Endothelial cell of umbilical vein (primary cell): ENCODE measurements at regions not wholly inside any gene's neighbourhood (a gene's known extent, or its start where the extent isn't known, plus 50 kb on each side); places are given as distances from the start of the nearest gene placed in this dataset.
"Not testable (repeated sequence)": the region's sequence is repeated elsewhere in the genome, so short reads cannot be mapped to it uniquely, and the experiment has no call there.

ENCODE experiments used
- EZH2 ChIP-seq: IDR thresholded peaks from 2 replicates; pipeline ENCODE4 v1.6.1; 2012; ENCODE audit warnings: borderline replicate concordance, low read depth, mild to moderate bottlenecking, moderate library complexity, low read length, inconsistent platforms; ENCODE audit not compliant: severe bottlenecking
- TF ChIP-seq, protein P1 (sequence below), 2 donors: IDR thresholded peaks; 1 replicate in 1 of 2; 2 replicates in 1 of 2; pipeline ENCODE4 v1.5.1; 2011; ENCODE audit warnings: low read length in 2 of 2, mild to moderate bottlenecking in 2 of 2, moderate library complexity in 2 of 2, control low read depth in 1 of 2, inconsistent platforms in 1 of 2, low read depth in 1 of 2; ENCODE audit not compliant: insufficient read depth in 1 of 2; ENCODE audit errors: extremely low read depth in 1 of 2

DNA sequence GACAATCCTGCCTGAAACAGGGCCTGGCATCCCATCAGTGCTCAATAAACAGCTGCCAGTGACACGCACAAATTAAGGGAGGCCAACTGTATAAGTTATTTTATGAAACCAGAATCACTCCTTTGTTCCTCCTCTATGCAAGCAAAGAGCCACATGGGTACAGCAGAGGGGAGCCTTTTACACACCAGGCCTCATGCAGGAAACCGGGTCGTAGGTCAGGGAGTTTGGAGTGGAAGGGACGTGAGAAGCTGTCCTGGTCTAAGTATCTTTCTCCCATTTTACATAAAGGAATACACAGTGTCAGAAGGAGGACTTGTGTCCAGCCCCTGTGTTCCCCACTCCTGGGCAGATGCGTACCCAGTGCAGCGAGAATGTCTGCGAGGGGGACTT is 232.1 kb downstream of the POTEG start:
- not testable (repeated sequence) for TF ChIP-seq EZH2
- TF ChIP-seq, protein P1, sequence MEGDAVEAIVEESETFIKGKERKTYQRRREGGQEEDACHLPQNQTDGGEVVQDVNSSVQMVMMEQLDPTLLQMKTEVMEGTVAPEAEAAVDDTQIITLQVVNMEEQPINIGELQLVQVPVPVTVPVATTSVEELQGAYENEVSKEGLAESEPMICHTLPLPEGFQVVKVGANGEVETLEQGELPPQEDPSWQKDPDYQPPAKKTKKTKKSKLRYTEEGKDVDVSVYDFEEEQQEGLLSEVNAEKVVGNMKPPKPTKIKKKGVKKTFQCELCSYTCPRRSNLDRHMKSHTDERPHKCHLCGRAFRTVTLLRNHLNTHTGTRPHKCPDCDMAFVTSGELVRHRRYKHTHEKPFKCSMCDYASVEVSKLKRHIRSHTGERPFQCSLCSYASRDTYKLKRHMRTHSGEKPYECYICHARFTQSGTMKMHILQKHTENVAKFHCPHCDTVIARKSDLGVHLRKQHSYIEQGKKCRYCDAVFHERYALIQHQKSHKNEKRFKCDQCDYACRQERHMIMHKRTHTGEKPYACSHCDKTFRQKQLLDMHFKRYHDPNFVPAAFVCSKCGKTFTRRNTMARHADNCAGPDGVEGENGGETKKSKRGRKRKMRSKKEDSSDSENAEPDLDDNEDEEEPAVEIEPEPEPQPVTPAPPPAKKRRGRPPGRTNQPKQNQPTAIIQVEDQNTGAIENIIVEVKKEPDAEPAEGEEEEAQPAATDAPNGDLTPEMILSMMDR (IDR thresholded peaks at IDR 0.05; ENCODE audit: extremely low read depth in 1 of 2, insufficient read depth in 1 of 2, low read depth in 1 of 2, low read length in 2 of 2) = not testable (repeated sequence)
